Uterus (tissue), 3 donors: ENCODE measurements at regions not wholly inside any gene's neighbourhood (a gene's known extent, or its start where the extent isn't known, plus 50 kb on each side); places are given as distances from the start of the nearest gene placed in this dataset.

Experiments used
- DNase-seq, 2 donors: peaks; one replicate each; pipeline ENCODE4 v3.0.0-alpha.2; 2019 to 2020
- H3K27ac ChIP-seq, 2 donors: fragments of 200-600 bp; sonication (generic); 1 replicate in 1 of 2; 2 replicates in 1 of 2; pipeline ENCODE4 v1.5.1; 2016 to 2018
- H3K27me3 ChIP-seq, 2 donors: fragments of 200-600 bp; sonication (generic); one replicate each; pipeline ENCODE4 v1.5.1; 2018 to 2019; ENCODE audit warnings: control low read depth in 1 of 2
- H3K36me3 ChIP-seq, 2 donors: fragments of 200-600 bp; sonication (generic); one replicate each; pipeline ENCODE4 v1.5.1; 2019; ENCODE audit warnings: control low read depth in 1 of 2
- H3K4me1 ChIP-seq, 2 donors: fragments of 200-600 bp; sonication (generic); one replicate each; pipeline ENCODE4 v1.5.1; 2018 to 2019; ENCODE audit warnings: control low read depth in 1 of 2
- H3K4me3 ChIP-seq, 2 donors: fragments of 200-600 bp; sonication (generic); 1 replicate in 1 of 2; 2 replicates in 1 of 2; pipeline ENCODE4 v1.5.1; 2018 to 2019; ENCODE audit warnings: mild to moderate bottlenecking in 1 of 2
- H3K9me3 ChIP-seq, 2 donors: fragments of 200-600 bp; sonication (generic); one replicate each; pipeline ENCODE4 v1.5.1; 2019; ENCODE audit warnings: control low read depth in 1 of 2
- POLR2A ChIP-seq, 2 donors: fragments of 450-650 bp; IDR thresholded peaks; one replicate each; pipeline ENCODE4 v1.6.1; 2016; ENCODE audit warnings: antibody characterized with exemption in 2 of 2, mild to moderate bottlenecking in 1 of 2, moderate library complexity in 1 of 2
- intact Hi-C: fragments of 100-400 bp; cut with DNase I; formaldehyde crosslinking; loops from one replicate; pipeline ENCODE4 v1.15.1; 2023; ENCODE audit warnings: low total_unique reads
- TF ChIP-seq, protein P1 (sequence below), 4 experiments: fragments of 200-600 bp in 2 of 4; fragments of 450-650 bp in 2 of 4; sonication (generic) in 2 of 4; IDR thresholded peaks; one replicate each; pipeline ENCODE4 v1.5.1; 2016 to 2019; ENCODE audit warnings: antibody characterized with exemption in 4 of 4, mild to moderate bottlenecking in 2 of 4, moderate library complexity in 1 of 4
- donor health status: DM: yes; HTN: yes; CAD: no.

DNA sequence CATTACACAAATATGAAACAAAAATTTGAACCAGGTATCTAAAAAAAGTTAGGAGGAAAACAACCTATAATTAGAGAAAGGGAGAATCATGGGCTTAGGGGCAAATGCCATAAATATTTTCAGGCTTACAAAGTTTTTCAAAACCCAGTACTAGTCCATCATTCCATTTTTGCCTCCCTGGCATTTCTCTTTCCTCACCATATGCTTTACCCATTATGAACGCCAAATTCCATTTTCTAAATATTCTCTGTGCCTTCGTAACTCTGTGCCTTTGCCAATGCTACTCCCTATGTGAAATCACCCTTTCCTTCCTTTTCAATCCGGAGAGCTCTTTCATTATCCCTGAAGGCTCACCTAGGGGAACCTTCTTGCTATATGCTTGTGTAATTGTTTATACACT lies 434.1 kb downstream of the ZSWIM6 start:
- Histone ChIP-seq H3K27ac (no peak overlapping the region), H3K9me3 (no peaks in the 10 kb centered on the region), H3K27me3 (no peaks in the 10 kb centered on the region), H3K4me1 (no peaks in the 10 kb centered on the region), H3K36me3 (no peaks in the 10 kb centered on the region), H3K4me3 (no peak overlapping the region)
- DNase-seq = no peak
- intact Hi-C loops = no loop called here
- TF ChIP-seq, protein P1, sequence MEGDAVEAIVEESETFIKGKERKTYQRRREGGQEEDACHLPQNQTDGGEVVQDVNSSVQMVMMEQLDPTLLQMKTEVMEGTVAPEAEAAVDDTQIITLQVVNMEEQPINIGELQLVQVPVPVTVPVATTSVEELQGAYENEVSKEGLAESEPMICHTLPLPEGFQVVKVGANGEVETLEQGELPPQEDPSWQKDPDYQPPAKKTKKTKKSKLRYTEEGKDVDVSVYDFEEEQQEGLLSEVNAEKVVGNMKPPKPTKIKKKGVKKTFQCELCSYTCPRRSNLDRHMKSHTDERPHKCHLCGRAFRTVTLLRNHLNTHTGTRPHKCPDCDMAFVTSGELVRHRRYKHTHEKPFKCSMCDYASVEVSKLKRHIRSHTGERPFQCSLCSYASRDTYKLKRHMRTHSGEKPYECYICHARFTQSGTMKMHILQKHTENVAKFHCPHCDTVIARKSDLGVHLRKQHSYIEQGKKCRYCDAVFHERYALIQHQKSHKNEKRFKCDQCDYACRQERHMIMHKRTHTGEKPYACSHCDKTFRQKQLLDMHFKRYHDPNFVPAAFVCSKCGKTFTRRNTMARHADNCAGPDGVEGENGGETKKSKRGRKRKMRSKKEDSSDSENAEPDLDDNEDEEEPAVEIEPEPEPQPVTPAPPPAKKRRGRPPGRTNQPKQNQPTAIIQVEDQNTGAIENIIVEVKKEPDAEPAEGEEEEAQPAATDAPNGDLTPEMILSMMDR (IDR thresholded peaks at IDR 0.05) = no peak
- TF ChIP-seq POLR2A (IDR thresholded peaks at IDR 0.05) = no peak

DNA sequence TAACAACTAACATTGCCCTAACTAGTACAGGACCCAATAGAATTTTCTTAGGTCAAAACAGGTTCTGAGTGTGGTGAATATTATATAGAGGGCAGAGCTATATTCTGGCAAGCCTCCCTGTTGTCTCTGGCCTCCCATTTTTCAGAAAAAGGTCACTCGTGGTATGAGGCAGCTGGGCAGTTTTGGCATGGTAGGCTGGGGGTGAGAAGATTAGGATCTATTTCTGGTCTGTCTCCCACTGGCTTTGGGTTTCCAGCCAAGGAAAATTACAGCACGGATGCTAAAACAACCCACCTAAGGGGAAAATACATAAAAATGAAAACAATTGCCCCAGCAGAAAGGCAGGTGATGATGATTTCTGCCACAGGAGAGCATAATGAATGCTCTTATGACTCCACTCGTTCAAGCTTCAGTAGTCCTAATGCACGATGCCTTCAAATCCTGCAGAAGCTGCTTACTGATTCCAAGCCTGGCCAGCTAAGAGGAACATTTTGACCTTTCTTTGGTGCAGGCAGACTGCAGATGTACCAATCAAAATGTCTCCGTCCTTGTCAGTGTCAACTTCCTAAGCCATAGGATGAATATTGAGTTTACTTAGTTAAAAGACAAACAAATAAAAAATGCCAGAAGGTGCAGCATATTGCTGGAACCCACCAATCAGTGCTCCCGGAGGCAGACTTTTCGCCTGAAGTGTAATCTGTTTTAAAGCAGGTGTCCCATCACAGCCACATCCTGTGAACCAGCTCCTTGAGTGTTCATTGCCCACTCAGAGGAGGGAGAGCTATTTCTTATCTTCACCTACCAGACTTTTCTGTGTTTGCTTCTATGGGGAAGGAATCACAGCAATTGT lies 435.4 kb downstream of the ZSWIM6 start:
- H3K4me3 ChIP-seq = no peak overlapping the region
- DNase-seq = no peak
- no peaks in the 10 kb centered on the region for H3K9me3 ChIP-seq
- no peaks in the 10 kb centered on the region for H3K27me3 ChIP-seq
- H3K36me3 ChIP-seq = no peaks in the 10 kb centered on the region
- intact Hi-C loops = no loop called here
- no peaks in the 10 kb centered on the region for H3K4me1 ChIP-seq
- no peak overlapping the region for H3K27ac ChIP-seq
- TF ChIP-seq, protein P1 (IDR thresholded peaks at IDR 0.05) = no peak
- no peak for TF ChIP-seq POLR2A (IDR thresholded peaks at IDR 0.05)

DNA sequence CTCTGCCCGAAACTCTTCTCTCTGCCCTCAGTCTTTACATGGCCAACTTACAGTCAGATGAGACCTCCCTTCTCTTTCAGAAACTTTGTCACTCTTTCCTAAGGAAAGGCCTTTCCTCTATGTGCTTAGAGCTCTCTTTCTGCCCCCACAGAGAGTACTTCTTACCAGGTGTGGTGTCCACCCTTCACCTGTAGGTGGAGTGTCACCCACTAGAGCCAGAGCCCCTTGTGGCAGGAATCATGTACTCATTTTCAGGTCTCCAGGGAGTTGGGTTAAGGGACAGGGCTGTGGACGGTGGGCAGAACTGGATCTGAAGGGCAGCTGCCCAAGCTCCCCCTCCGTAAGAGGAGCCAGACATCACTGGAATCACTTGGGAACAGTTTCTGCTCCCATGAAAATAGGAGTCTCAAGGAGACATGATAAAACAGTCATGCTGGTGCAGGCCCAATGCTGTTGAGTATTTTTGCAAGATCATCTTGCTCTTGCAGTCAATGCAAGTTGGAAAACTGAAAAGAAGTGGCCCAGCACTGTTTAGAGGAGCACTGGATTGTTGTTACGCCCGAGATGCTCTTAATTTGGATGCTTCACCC lies 436.7 kb downstream of the ZSWIM6 start:
- no peak for DNase-seq
- Histone ChIP-seq H3K9me3 (no peaks in the 10 kb centered on the region), H3K4me1 (no peaks in the 10 kb centered on the region), H3K4me3 (no peak overlapping the region), H3K27me3 (no peaks in the 10 kb centered on the region), H3K36me3 (no peaks in the 10 kb centered on the region), H3K27ac (no peak overlapping the region)
- intact Hi-C loops = no loop called here
- TF ChIP-seq, protein P1 (IDR thresholded peaks at IDR 0.05) = no peak
- no peak for TF ChIP-seq POLR2A (IDR thresholded peaks at IDR 0.05)

DNA sequence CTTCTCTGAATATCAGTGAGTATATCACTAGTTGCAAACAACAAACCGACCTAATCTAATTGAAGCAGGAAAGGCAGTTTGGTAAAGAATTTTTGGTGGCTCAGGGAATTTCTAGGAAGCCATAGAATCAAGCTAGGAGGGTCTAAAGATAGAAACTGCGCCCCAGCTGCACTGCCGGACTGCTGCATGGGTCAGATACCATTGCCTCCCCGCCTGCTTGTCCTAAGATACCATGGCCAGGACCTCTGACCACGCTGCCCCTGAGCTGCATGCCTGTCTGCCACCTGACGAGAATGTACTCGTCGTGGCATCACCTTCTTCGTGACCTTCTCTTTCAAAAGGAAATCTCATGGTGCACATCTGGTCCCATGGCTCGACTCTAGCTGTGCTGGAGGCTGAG lies 439.0 kb downstream of the ZSWIM6 start:
- intact Hi-C loops = no loop called here
- H3K9me3 ChIP-seq = no peaks in the 10 kb centered on the region
- H3K36me3 ChIP-seq = no peaks in the 10 kb centered on the region
- no peak overlapping the region for H3K4me3 ChIP-seq
- TF ChIP-seq, protein P1 (IDR thresholded peaks at IDR 0.05) = no peak
- TF ChIP-seq POLR2A (IDR thresholded peaks at IDR 0.05) = no peak
- H3K27ac ChIP-seq = no peak overlapping the region
- H3K4me1 ChIP-seq = no peaks in the 10 kb centered on the region
- no peaks in the 10 kb centered on the region for H3K27me3 ChIP-seq
- DNase-seq = no peak

DNA sequence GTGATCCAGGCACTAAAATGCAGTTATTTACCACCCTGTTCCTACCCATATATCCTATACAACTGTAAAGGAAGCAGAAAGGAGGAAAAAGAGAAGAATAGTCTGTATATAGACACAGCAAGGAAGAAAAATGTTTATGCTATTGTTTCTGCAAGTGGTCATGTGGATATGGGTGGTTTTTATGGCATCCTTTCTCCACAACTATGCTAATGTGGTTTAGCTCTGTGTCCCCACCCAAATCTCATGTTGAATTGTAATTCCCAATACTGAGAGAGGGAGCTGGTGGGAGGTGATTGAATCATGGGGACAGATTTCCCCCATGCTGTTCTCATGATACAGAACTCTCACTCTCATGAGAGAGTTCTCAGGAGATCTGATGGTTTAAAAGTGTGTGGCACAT lies 439.8 kb downstream of the ZSWIM6 start:
- DNase-seq = no peak
- H3K4me1 ChIP-seq = no peaks in the 10 kb centered on the region
- no peaks in the 10 kb centered on the region for H3K36me3 ChIP-seq
- TF ChIP-seq, protein P1 (IDR thresholded peaks at IDR 0.05) = no peak
- no peak for TF ChIP-seq POLR2A (IDR thresholded peaks at IDR 0.05)
- no peak overlapping the region for H3K27ac ChIP-seq
- H3K4me3 ChIP-seq = no peak overlapping the region
- no peaks in the 10 kb centered on the region for H3K9me3 ChIP-seq
- intact Hi-C loops = no loop called here
- no peaks in the 10 kb centered on the region for H3K27me3 ChIP-seq
